GM23338 (cell line): ENCODE measurements at regions not wholly inside any gene's neighbourhood (a gene's known extent, or its start where the extent isn't known, plus 50 kb on each side); places are given as distances from the start of the nearest gene placed in this dataset.

Source experiments
- ATAC-seq: fragments of 200-7000 bp; cut with Tn5 transposase; 3 replicates; pipeline ENCODE4 v1.9.1; 2020
- DNase-seq: peaks from one replicate; pipeline ENCODE4 v3.0.0-alpha.2; 2015; ENCODE audit warnings: low spot score
- H2AFZ ChIP-seq: fragments of 200-600 bp; sonication (generic); 2 replicates; pipeline ENCODE4 v1.8.0; 2016; ENCODE audit warnings: antibody characterized with exemption, mild to moderate bottlenecking, moderate library complexity
- H3F3A ChIP-seq: fragments of 200-600 bp; sonication (generic); replicated peaks from 2 replicates; pipeline ENCODE4 v1.8.0; 2017; ENCODE audit warnings: antibody characterized with exemption, mixed run types, low read depth
- H3K27ac ChIP-seq: fragments of 200-600 bp; sonication (generic); 2 replicates; pipeline ENCODE4 v1.6.1; 2016; ENCODE audit warnings: low read depth
- H3K27me3 ChIP-seq: fragments of 200-600 bp; sonication (generic); 2 replicates; pipeline ENCODE4 v1.8.0; 2016; ENCODE audit warnings: mild to moderate bottlenecking, mixed run types, moderate library complexity; ENCODE audit not compliant: insufficient read depth
- H3K36me3 ChIP-seq: fragments of 200-600 bp; sonication (generic); 2 replicates; pipeline ENCODE4 v1.8.0; 2016; ENCODE audit warnings: mild to moderate bottlenecking; ENCODE audit not compliant: insufficient read depth
- H3K4me1 ChIP-seq: fragments of 200-600 bp; sonication (generic); 2 replicates; pipeline ENCODE4 v1.8.0; 2016; ENCODE audit warnings: mild to moderate bottlenecking, moderate library complexity; ENCODE audit not compliant: insufficient read depth
- H3K4me2 ChIP-seq: fragments of 200-600 bp; sonication (generic); 2 replicates; pipeline ENCODE4 v1.7.1; 2017; ENCODE audit warnings: mixed run types
- H3K4me3 ChIP-seq: fragments of 200-600 bp; sonication (generic); 2 replicates; pipeline ENCODE4 v1.6.1; 2016; ENCODE audit warnings: mixed run types
- H3K79me2 ChIP-seq: fragments of 200-600 bp; sonication (generic); replicated peaks from 2 replicates; pipeline ENCODE4 v1.8.0; 2017; ENCODE audit warnings: mild to moderate bottlenecking; ENCODE audit not compliant: insufficient read depth
- H3K9me2 ChIP-seq: fragments of 200-600 bp; sonication (generic); 2 replicates; pipeline ENCODE4 v1.8.0; 2017; ENCODE audit not compliant: insufficient read depth
- H4K20me1 ChIP-seq: fragments of 200-600 bp; sonication (generic); replicated peaks from 2 replicates; pipeline ENCODE4 v1.8.0; 2017; ENCODE audit warnings: mild to moderate bottlenecking; ENCODE audit not compliant: insufficient read depth
- H3K27ac Mint-ChIP-seq: 2 replicates; pipeline ENCODE4 v1.8.0; 2020; ENCODE audit warnings: inconsistent platforms, mild to moderate bottlenecking, moderate library complexity, mixed read lengths
- H3K27me3 Mint-ChIP-seq: 3 replicates; pipeline ENCODE4 v1.8.0; 2022; ENCODE audit warnings: low read depth, mild to moderate bottlenecking, moderate library complexity, mixed read lengths, inconsistent platforms; ENCODE audit not compliant: insufficient read depth, poor library complexity
- H3K36me3 Mint-ChIP-seq: 3 replicates; pipeline ENCODE4 v1.8.0; 2021; ENCODE audit warnings: low read depth, mild to moderate bottlenecking, inconsistent platforms, moderate library complexity, mixed read lengths
- H3K4me1 Mint-ChIP-seq: 3 replicates; pipeline ENCODE4 v1.8.0; 2020; ENCODE audit warnings: mild to moderate bottlenecking, inconsistent platforms, mixed read lengths
- H3K4me3 Mint-ChIP-seq: 3 replicates; pipeline ENCODE4 v1.8.0; 2021; ENCODE audit warnings: moderate library complexity, mild to moderate bottlenecking, inconsistent platforms, mixed read lengths
- H3K9me3 Mint-ChIP-seq: 3 replicates; pipeline ENCODE4 v1.8.0; 2020; ENCODE audit warnings: moderate library complexity, mild to moderate bottlenecking, inconsistent platforms, mixed read lengths
- CTCF ChIP-seq, 2 experiments: fragments of 200-600 bp in 1 of 2; sonication (generic) in 1 of 2; conservative IDR thresholded peaks; 2 replicates each; pipeline versions ENCODE4 v1.5.1 to v1.6.1; 2016 to 2017; ENCODE audit warnings: antibody characterized with exemption in 2 of 2, low read depth in 2 of 2, mild to moderate bottlenecking in 2 of 2, moderate library complexity in 1 of 2
- ETS1 ChIP-seq: IDR thresholded peaks from 2 replicates; pipeline ENCODE4 v1.6.1; 2016; ENCODE audit warnings: antibody characterized with exemption
- EZH2phosphoT487 ChIP-seq: fragments of 200-600 bp; sonication (generic); IDR thresholded peaks from one replicate; pipeline ENCODE4 v1.8.1; 2018; ENCODE audit warnings: antibody characterized with exemption; ENCODE audit not compliant: unreplicated experiment
- JUNB ChIP-seq: IDR thresholded peaks from one replicate; pipeline ENCODE4 v1.6.1; 2016; ENCODE audit warnings: antibody characterized with exemption; ENCODE audit not compliant: unreplicated experiment
- STAT1 ChIP-seq: IDR thresholded peaks from one replicate; pipeline ENCODE4 v1.6.1; 2016; ENCODE audit warnings: antibody characterized with exemption; ENCODE audit not compliant: unreplicated experiment
- ZNF331 ChIP-seq: fragments of 250-450 bp; sonication (Bioruptor Pico); IDR thresholded peaks from 2 replicates; pipeline ENCODE4 v1.5.0; 2020; ENCODE audit warnings: low read depth, mild to moderate bottlenecking, moderate library complexity
- ZNF462 ChIP-seq: fragments of 250-450 bp; sonication (Bioruptor Pico); IDR thresholded peaks from 2 replicates; pipeline ENCODE4 v1.5.0; 2020; ENCODE audit warnings: mild to moderate bottlenecking, moderate library complexity

- ATAC-seq = no peak
- H3K4me1 Mint-ChIP-seq = peaks cover 10% of the 10 kb centered on the region; the same call in 2 of the 3 replicates
- no peak for TF ChIP-seq ETS1
- TF ChIP-seq STAT1 = no peak
- TF ChIP-seq CTCF (conservative IDR thresholded peaks at IDR 0.05; ENCODE audit: low read depth in 2 of 2) = no peak
- TF ChIP-seq ZNF462 (CRISPR knock-in tag) = no peak
- TF ChIP-seq ZNF331 (CRISPR knock-in tag) = no peak
- no peak for TF ChIP-seq EZH2phosphoT487
- TF ChIP-seq JUNB = no peak
Measured at GRCh38 chr2:7094231-7094741, 177.1 kb downstream of the RNF144A start.

More at GRCh38 chr2:7094231-7094741, 177.1 kb downstream of the RNF144A start:
- Mint-ChIP-seq H3K27me3 (peaks cover 15% of the 10 kb centered on the region), H3K27ac (no peak overlapping the region), H3K36me3 (no peaks in the 10 kb centered on the region), H3K4me3 (no peak overlapping the region), H3K9me3 (peaks cover 2% of the 10 kb centered on the region; the same call in 1 of the 3 replicates)
- H3K36me3 ChIP-seq = no peaks in the 10 kb centered on the region
- no peaks in the 10 kb centered on the region for H4K20me1 ChIP-seq
- H3K27me3 ChIP-seq = no peaks in the 10 kb centered on the region
- no peak overlapping the region for H3K4me3 ChIP-seq
- no peaks in the 10 kb centered on the region for H3K9me2 ChIP-seq
- H3K4me1 ChIP-seq = no peaks in the 10 kb centered on the region
- no peaks in the 10 kb centered on the region for H3K79me2 ChIP-seq
- H2AFZ ChIP-seq = no peak overlapping the region
- H3K4me2 ChIP-seq = no peak overlapping the region
- H3K27ac ChIP-seq = no peak overlapping the region
- DNase-seq = no peak
- H3F3A ChIP-seq = no peaks in the 10 kb centered on the region
